Activated CD4-positive, alpha-beta T cell treated with anti-CD3 and anti-CD28 coated beads, Interleukin-2, amount 10 ng/mL, durations not matched to agents 24 days and 14 days (primary cell): ENCODE measurements at regions not wholly inside any gene's neighbourhood (a gene's known extent, or its start where the extent isn't known, plus 50 kb on each side); places are given as distances from the start of the nearest gene placed in this dataset.
"Not testable (repeated sequence)": the region's sequence is repeated elsewhere in the genome, so short reads cannot be mapped to it uniquely, and the experiment has no call there.

Source experiments
- DNase-seq: peaks from one replicate; pipeline ENCODE4 v3.0.0; 2022
- H3K27ac Mint-ChIP-seq: one replicate; pipeline ENCODE4 v1.8.0; 2022; ENCODE audit warnings: mild to moderate bottlenecking, mixed read lengths
- H3K27me3 Mint-ChIP-seq: one replicate; pipeline ENCODE4 v1.8.0; 2022; ENCODE audit warnings: mixed read lengths
- H3K36me3 Mint-ChIP-seq: one replicate; pipeline ENCODE4 v1.8.0; 2022; ENCODE audit warnings: low read depth, mild to moderate bottlenecking, mixed read lengths
- H3K4me1 Mint-ChIP-seq: one replicate; pipeline ENCODE4 v1.8.0; 2021; ENCODE audit warnings: mixed read lengths
- H3K4me3 Mint-ChIP-seq: one replicate; pipeline ENCODE4 v1.8.0; 2022; ENCODE audit warnings: mild to moderate bottlenecking, moderate library complexity, mixed read lengths
- H3K9me3 Mint-ChIP-seq: one replicate; pipeline ENCODE4 v1.8.0; 2021; ENCODE audit warnings: mixed read lengths
- intact Hi-C: fragments of 100-400 bp; cut with micrococcal nuclease; formaldehyde crosslinking; loops from one replicate; pipeline ENCODE4 v1.15.1; 2023

GRCh38 chr2:16092861-16093638, 152.7 kb downstream of the MYCN start:
- no peak for DNase-seq
- Mint-ChIP-seq H3K9me3 (no peaks in the 10 kb centered on the region), H3K27me3 (no peaks in the 10 kb centered on the region), H3K4me3 (no peak overlapping the region), H3K27ac (no peak overlapping the region), H3K36me3 (no peaks in the 10 kb centered on the region), H3K4me1 (no peaks in the 10 kb centered on the region)
- intact Hi-C loops: no loop called here

- Mint-ChIP-seq H3K27ac (no peak overlapping the region), H3K4me3 (no peak overlapping the region), H3K4me1 (no peaks in the 10 kb centered on the region), H3K27me3 (no peaks in the 10 kb centered on the region), H3K9me3 (no peaks in the 10 kb centered on the region), H3K36me3 (no peaks in the 10 kb centered on the region)
- no peak for DNase-seq
- intact Hi-C loops: no loop called here
Measured at GRCh38 chr2:16091576-16092282, 151.4 kb downstream of the MYCN start.

- H3K9me3 Mint-ChIP-seq: no peaks in the 10 kb centered on the region
- H3K27me3 Mint-ChIP-seq: no peaks in the 10 kb centered on the region
- no peak overlapping the region for H3K27ac Mint-ChIP-seq
- no peaks in the 10 kb centered on the region for H3K4me1 Mint-ChIP-seq
- no peak for DNase-seq
- H3K36me3 Mint-ChIP-seq: no peaks in the 10 kb centered on the region
- intact Hi-C loops: no loop called here
- no peak overlapping the region for H3K4me3 Mint-ChIP-seq
Measured at GRCh38 chr2:16090650-16091575, 150.6 kb downstream of the MYCN start.

GRCh38 chr2:16089491-16089890, 149.1 kb downstream of the MYCN start:
- H3K4me1 Mint-ChIP-seq, DNase-seq, intact Hi-C loops, H3K9me3 Mint-ChIP-seq, H3K4me3 Mint-ChIP-seq, H3K27me3 Mint-ChIP-seq, H3K27ac Mint-ChIP-seq, H3K36me3 Mint-ChIP-seq: not testable (repeated sequence)

- H3K27ac Mint-ChIP-seq: no peak overlapping the region
- no peaks in the 10 kb centered on the region for H3K9me3 Mint-ChIP-seq
- no peak for DNase-seq
- intact Hi-C loops: no loop called here
- H3K36me3 Mint-ChIP-seq: no peaks in the 10 kb centered on the region
- no peak overlapping the region for H3K4me3 Mint-ChIP-seq
- no peaks in the 10 kb centered on the region for H3K27me3 Mint-ChIP-seq
- no peaks in the 10 kb centered on the region for H3K4me1 Mint-ChIP-seq
Measured at GRCh38 chr2:16088802-16089112, 148.4 kb downstream of the MYCN start.

GRCh38 chr2:16088035-16088801, 147.9 kb downstream of the MYCN start:
- Mint-ChIP-seq H3K27me3 (no peaks in the 10 kb centered on the region), H3K27ac (no peak overlapping the region), H3K4me1 (no peaks in the 10 kb centered on the region), H3K4me3 (no peak overlapping the region), H3K9me3 (no peaks in the 10 kb centered on the region), H3K36me3 (no peaks in the 10 kb centered on the region)
- no peak for DNase-seq
- intact Hi-C loops: no loop called here

- H3K9me3 Mint-ChIP-seq, H3K4me1 Mint-ChIP-seq, H3K4me3 Mint-ChIP-seq, H3K27ac Mint-ChIP-seq, intact Hi-C loops, H3K36me3 Mint-ChIP-seq, DNase-seq, H3K27me3 Mint-ChIP-seq: not testable (repeated sequence)
Measured at GRCh38 chr2:16086136-16086535, 145.8 kb downstream of the MYCN start.

- no peak overlapping the region for H3K27ac Mint-ChIP-seq
- H3K4me1 Mint-ChIP-seq: no peaks in the 10 kb centered on the region
- H3K27me3 Mint-ChIP-seq: no peaks in the 10 kb centered on the region
- no peaks in the 10 kb centered on the region for H3K36me3 Mint-ChIP-seq
- intact Hi-C loops: no loop called here
- no peak overlapping the region for H3K4me3 Mint-ChIP-seq
- DNase-seq: no peak
- no peaks in the 10 kb centered on the region for H3K9me3 Mint-ChIP-seq
Measured at GRCh38 chr2:16085073-16085472, 144.7 kb downstream of the MYCN start.

GRCh38 chr2:16084274-16084673, 143.9 kb downstream of the MYCN start:
- intact Hi-C loops: no loop called here
- Mint-ChIP-seq H3K4me3 (no peak overlapping the region), H3K27ac (no peak overlapping the region), H3K36me3 (no peaks in the 10 kb centered on the region), H3K4me1 (no peaks in the 10 kb centered on the region), H3K9me3 (no peaks in the 10 kb centered on the region), H3K27me3 (no peaks in the 10 kb centered on the region)
- DNase-seq: no peak

- H3K36me3 Mint-ChIP-seq: no peaks in the 10 kb centered on the region
- H3K4me1 Mint-ChIP-seq: no peaks in the 10 kb centered on the region
- H3K4me3 Mint-ChIP-seq: no peak overlapping the region
- H3K9me3 Mint-ChIP-seq: no peaks in the 10 kb centered on the region
- intact Hi-C loops: no loop called here
- no peak overlapping the region for H3K27ac Mint-ChIP-seq
- no peak for DNase-seq
- H3K27me3 Mint-ChIP-seq: no peaks in the 10 kb centered on the region
Measured at GRCh38 chr2:16082276-16082675, 141.9 kb downstream of the MYCN start.

- Mint-ChIP-seq H3K9me3 (no peaks in the 10 kb centered on the region), H3K4me1 (no peaks in the 10 kb centered on the region), H3K27ac (no peak overlapping the region), H3K36me3 (no peaks in the 10 kb centered on the region), H3K27me3 (no peaks in the 10 kb centered on the region), H3K4me3 (no peak overlapping the region)
- DNase-seq: no peak
- intact Hi-C loops: no loop called here
Measured at GRCh38 chr2:16081316-16082200, 141.2 kb downstream of the MYCN start.

- Mint-ChIP-seq H3K36me3 (no peaks in the 10 kb centered on the region), H3K4me3 (no peak overlapping the region), H3K9me3 (no peaks in the 10 kb centered on the region), H3K27ac (no peak overlapping the region), H3K27me3 (no peaks in the 10 kb centered on the region), H3K4me1 (no peaks in the 10 kb centered on the region)
- intact Hi-C loops: no loop called here
- no peak for DNase-seq
Measured at GRCh38 chr2:16080516-16080915, 140.2 kb downstream of the MYCN start.

GRCh38 chr2:16080071-16080470, 139.7 kb downstream of the MYCN start:
- H3K9me3 Mint-ChIP-seq: no peaks in the 10 kb centered on the region
- no peaks in the 10 kb centered on the region for H3K4me1 Mint-ChIP-seq
- no peaks in the 10 kb centered on the region for H3K27me3 Mint-ChIP-seq
- no peak for DNase-seq
- H3K27ac Mint-ChIP-seq: no peak overlapping the region
- no peak overlapping the region for H3K4me3 Mint-ChIP-seq
- intact Hi-C loops: no loop called here
- H3K36me3 Mint-ChIP-seq: no peaks in the 10 kb centered on the region
